CD14-positive monocyte (primary cell): ENCODE measurements at regions not wholly inside any gene's neighbourhood (a gene's known extent, or its start where the extent isn't known, plus 50 kb on each side); places are given as distances from the start of the nearest gene placed in this dataset.

Source experiments
- DNase-seq, 3 donors: peaks; one replicate each; pipeline ENCODE4 v3.0.0-alpha.2; 2011 to 2022
- H2AFZ ChIP-seq: 2 replicates; pipeline ENCODE4 v1.6.0; 2012; ENCODE audit warnings: mild to moderate bottlenecking, low read depth, low read length, inconsistent platforms; ENCODE audit not compliant: insufficient read depth, poor library complexity, severe bottlenecking
- H3K27ac ChIP-seq, 2 donors: 1 replicate in 1 of 2; 2 replicates in 1 of 2; pipeline ENCODE4 v1.5.1; 2012 to 2013; ENCODE audit warnings: low read length in 2 of 2, control low read depth in 1 of 2, inconsistent platforms in 1 of 2, low read depth in 1 of 2, mild to moderate bottlenecking in 1 of 2
- H3K27me3 ChIP-seq, 2 donors: one replicate each; pipeline versions ENCODE4 v1.6.0 to v1.6.1; 2011 to 2013; ENCODE audit warnings: low read length in 2 of 2; ENCODE audit not compliant: control insufficient read depth in 2 of 2, insufficient read depth in 2 of 2
- H3K36me3 ChIP-seq, 2 donors: replicated peaks in 1 of 2; 1 replicate in 1 of 2; 2 replicates in 1 of 2; pipeline versions ENCODE4 v1.5.1 to v1.6.1; 2012 to 2013; ENCODE audit warnings: low read length in 2 of 2, control low read depth in 1 of 2, inconsistent platforms in 1 of 2, mild to moderate bottlenecking in 1 of 2; ENCODE audit not compliant: insufficient read depth in 2 of 2, control insufficient read depth in 1 of 2
- H3K4me1 ChIP-seq, 2 donors: 1 replicate in 1 of 2; 2 replicates in 1 of 2; pipeline versions ENCODE4 v1.5.1 to v1.6.1; 2012 to 2013; ENCODE audit warnings: low read length in 2 of 2, control low read depth in 1 of 2, inconsistent platforms in 1 of 2, mild to moderate bottlenecking in 1 of 2, moderate library complexity in 1 of 2; ENCODE audit not compliant: insufficient read depth in 2 of 2, control insufficient read depth in 1 of 2
- H3K4me2 ChIP-seq: replicated peaks from 2 replicates; pipeline ENCODE3; 2012; ENCODE audit warnings: low read length, moderate library complexity, mild to moderate bottlenecking; ENCODE audit not compliant: poor library complexity, severe bottlenecking; ENCODE audit errors: extremely low read depth
- H3K4me3 ChIP-seq, 3 experiments: fragments of 200-600 bp in 1 of 3; sonication (generic) in 1 of 3; replicated peaks in 1 of 3; 1 replicate in 2 of 3; 2 replicates in 1 of 3; pipeline ENCODE4 v1.5.1; 2011 to 2013; ENCODE audit warnings: low read length in 3 of 3, mild to moderate bottlenecking in 3 of 3, control low read depth in 2 of 3, low read depth in 2 of 3, inconsistent platforms in 1 of 3, moderate library complexity in 1 of 3
- H3K79me2 ChIP-seq: 2 replicates; pipeline ENCODE4 v1.6.0; 2012; ENCODE audit warnings: mild to moderate bottlenecking, control low read depth, inconsistent platforms, low read length, moderate library complexity; ENCODE audit not compliant: insufficient read depth
- H3K9ac ChIP-seq: 2 replicates; pipeline ENCODE4 v1.6.0; 2017; ENCODE audit warnings: low read length, mild to moderate bottlenecking; ENCODE audit not compliant: insufficient read depth, poor library complexity, severe bottlenecking
- H3K9me3 ChIP-seq, 2 donors: replicated peaks in 1 of 2; 1 replicate in 1 of 2; 2 replicates in 1 of 2; pipeline versions ENCODE4 v1.5.1 to v1.6.1; 2012 to 2013; ENCODE audit warnings: low read length in 2 of 2, control low read depth in 1 of 2; ENCODE audit not compliant: control insufficient read depth in 1 of 2, insufficient read depth in 1 of 2
- H4K20me1 ChIP-seq: 2 replicates; pipeline ENCODE4 v1.6.0; 2012; ENCODE audit warnings: mild to moderate bottlenecking, low read length, control low read depth, moderate library complexity; ENCODE audit not compliant: insufficient read depth
- H3K27ac Mint-ChIP-seq, 7 donors: one replicate each; pipeline ENCODE4 v1.8.0; 2020; ENCODE audit warnings: mild to moderate bottlenecking in 7 of 7, mixed read lengths in 7 of 7, moderate library complexity in 6 of 7, inconsistent platforms in 2 of 7
- H3K27me3 Mint-ChIP-seq, 3 donors: one replicate each; pipeline ENCODE4 v1.8.0; 2021 to 2022; ENCODE audit warnings: low read depth in 3 of 3, mild to moderate bottlenecking in 3 of 3, mixed read lengths in 3 of 3, moderate library complexity in 3 of 3, inconsistent platforms in 1 of 3
- H3K36me3 Mint-ChIP-seq, 2 donors: one replicate each; pipeline ENCODE4 v1.8.0; 2020; ENCODE audit warnings: mixed read lengths in 2 of 2, inconsistent platforms in 1 of 2, mild to moderate bottlenecking in 1 of 2
- H3K4me1 Mint-ChIP-seq: one replicate; pipeline ENCODE4 v1.8.0; 2020; ENCODE audit warnings: mild to moderate bottlenecking, mixed read lengths
- H3K4me3 Mint-ChIP-seq, 2 donors: one replicate each; pipeline ENCODE4 v1.8.0; 2020; ENCODE audit warnings: mild to moderate bottlenecking in 2 of 2, mixed read lengths in 2 of 2, moderate library complexity in 1 of 2
- H3K9me3 Mint-ChIP-seq, 7 donors: one replicate each; pipeline ENCODE4 v1.8.0; 2020 to 2022; ENCODE audit warnings: mixed read lengths in 7 of 7, mild to moderate bottlenecking in 6 of 7, moderate library complexity in 6 of 7, inconsistent platforms in 2 of 7
- WGBS: methylation state at CpG from one replicate; pipeline ENCODE4 v1.1.5; 2013; ENCODE audit warnings: missing lambda C conversion rate; ENCODE audit not compliant: insufficient coverage; 5-methylcytosine and 5-hydroxymethylcytosine counted together
- intact Hi-C, 2 donors: fragments of 100-400 bp; cut with micrococcal nuclease; formaldehyde crosslinking; loops; one replicate each; pipeline versions ENCODE4 v1.15.0 to v1.15.1; 2023
- TF ChIP-seq, protein P1 (sequence below): fragments of 200-600 bp; IDR thresholded peaks from one replicate; pipeline ENCODE4 v1.8.0; 2022; ENCODE audit warnings: antibody characterized with exemption, mild to moderate bottlenecking

DNA sequence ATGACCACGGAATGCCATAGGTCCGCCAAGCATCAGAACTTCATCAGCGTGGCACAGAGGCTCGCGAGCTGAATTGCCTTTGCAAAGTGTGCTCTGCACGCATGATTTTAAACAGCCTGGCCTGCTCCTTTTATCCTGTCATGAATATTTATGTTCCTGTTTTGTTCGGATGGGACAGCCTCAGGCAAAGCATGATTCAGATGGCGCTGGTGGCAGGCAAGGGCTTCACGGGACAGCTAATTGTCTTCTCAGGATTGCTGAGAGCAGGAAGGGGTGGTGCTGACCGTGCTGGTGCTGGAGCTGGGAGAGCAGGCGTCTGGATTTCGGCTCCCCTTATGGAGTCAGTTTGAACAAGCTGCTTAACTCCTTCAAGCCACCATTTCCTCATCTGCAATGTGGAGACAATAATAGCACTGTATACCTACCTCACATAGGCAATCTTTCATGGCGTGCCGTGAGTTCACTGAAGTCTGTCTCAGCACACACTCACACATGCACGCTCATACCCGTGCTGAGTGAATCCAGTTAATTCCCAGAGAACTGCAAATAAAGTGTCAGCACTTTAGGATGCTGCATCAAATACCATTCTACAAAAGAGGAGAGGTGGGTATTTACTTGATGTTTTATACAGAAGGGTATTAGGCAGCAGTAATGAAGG, 79.7 kb upstream of the APCDD1 start:
- H3K36me3 Mint-ChIP-seq = no peaks in the 10 kb centered on the region
- no peak for DNase-seq
- H3K9me3 ChIP-seq = no peaks in the 10 kb centered on the region
- no peak overlapping the region for H3K27ac Mint-ChIP-seq
- H3K9ac ChIP-seq = no peak overlapping the region
- H3K36me3 ChIP-seq = no peaks in the 10 kb centered on the region
- no peaks in the 10 kb centered on the region for H3K27me3 Mint-ChIP-seq
- H3K79me2 ChIP-seq = no peaks in the 10 kb centered on the region
- 91% methylated on average over 14 of the region's 16 CpGs for WGBS
- peaks cover 0 to 3% (median 0%) of the 10 kb centered on the region in 7 donors for H3K9me3 Mint-ChIP-seq
- H3K4me3 Mint-ChIP-seq = no peak overlapping the region
- no peak overlapping the region for H2AFZ ChIP-seq
- peaks cover 22% of the 10 kb centered on the region for H3K4me1 Mint-ChIP-seq
- TF ChIP-seq, protein P1, sequence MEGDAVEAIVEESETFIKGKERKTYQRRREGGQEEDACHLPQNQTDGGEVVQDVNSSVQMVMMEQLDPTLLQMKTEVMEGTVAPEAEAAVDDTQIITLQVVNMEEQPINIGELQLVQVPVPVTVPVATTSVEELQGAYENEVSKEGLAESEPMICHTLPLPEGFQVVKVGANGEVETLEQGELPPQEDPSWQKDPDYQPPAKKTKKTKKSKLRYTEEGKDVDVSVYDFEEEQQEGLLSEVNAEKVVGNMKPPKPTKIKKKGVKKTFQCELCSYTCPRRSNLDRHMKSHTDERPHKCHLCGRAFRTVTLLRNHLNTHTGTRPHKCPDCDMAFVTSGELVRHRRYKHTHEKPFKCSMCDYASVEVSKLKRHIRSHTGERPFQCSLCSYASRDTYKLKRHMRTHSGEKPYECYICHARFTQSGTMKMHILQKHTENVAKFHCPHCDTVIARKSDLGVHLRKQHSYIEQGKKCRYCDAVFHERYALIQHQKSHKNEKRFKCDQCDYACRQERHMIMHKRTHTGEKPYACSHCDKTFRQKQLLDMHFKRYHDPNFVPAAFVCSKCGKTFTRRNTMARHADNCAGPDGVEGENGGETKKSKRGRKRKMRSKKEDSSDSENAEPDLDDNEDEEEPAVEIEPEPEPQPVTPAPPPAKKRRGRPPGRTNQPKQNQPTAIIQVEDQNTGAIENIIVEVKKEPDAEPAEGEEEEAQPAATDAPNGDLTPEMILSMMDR = no peak
- no peaks in the 10 kb centered on the region for H3K27me3 ChIP-seq
- no peaks in the 10 kb centered on the region for H4K20me1 ChIP-seq
- intact Hi-C loops = no loop called here
- peaks cover 26 to 31% of the 10 kb centered on the region in 2 donors for H3K4me1 ChIP-seq
- no peak overlapping the region for H3K4me2 ChIP-seq
- no peak overlapping the region for H3K4me3 ChIP-seq
- no peak overlapping the region for H3K27ac ChIP-seq

DNA sequence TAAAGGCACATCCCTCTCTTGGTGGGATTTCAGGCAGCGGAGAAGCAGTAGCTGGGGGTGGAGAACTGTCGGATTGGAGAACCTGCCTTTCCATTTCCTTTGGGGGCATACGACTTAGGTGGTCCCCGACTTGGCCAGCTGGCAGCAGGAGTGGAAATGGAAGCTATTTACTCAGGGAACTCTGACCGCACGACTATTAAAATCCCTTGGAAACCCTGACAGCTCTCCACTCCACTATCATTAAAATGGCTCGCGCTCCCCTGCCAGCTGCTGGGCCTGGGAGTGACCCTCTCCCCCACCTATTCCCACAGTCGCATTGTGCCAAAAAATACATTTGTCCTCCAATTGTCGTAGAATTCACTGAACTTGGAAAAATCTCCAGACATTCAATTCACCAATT, 77.7 kb upstream of the APCDD1 start:
- Mint-ChIP-seq H3K4me1 (peaks cover 27% of the 10 kb centered on the region), H3K27ac (no peak overlapping the region), H3K36me3 (no peaks in the 10 kb centered on the region), H3K4me3 (no peak overlapping the region), H3K27me3 (no peaks in the 10 kb centered on the region), H3K9me3 (peaks cover 0 to 3% (median 0%) of the 10 kb centered on the region in 7 donors)
- H3K4me2 ChIP-seq = no peak overlapping the region
- H3K9ac ChIP-seq = no peak overlapping the region
- H3K4me3 ChIP-seq = no peak overlapping the region
- no peaks in the 10 kb centered on the region for H3K36me3 ChIP-seq
- no peak overlapping the region for H2AFZ ChIP-seq
- DNase-seq = no peak
- H3K27ac ChIP-seq = no peak overlapping the region
- no peaks in the 10 kb centered on the region for H3K79me2 ChIP-seq
- H4K20me1 ChIP-seq = no peaks in the 10 kb centered on the region
- no peaks in the 10 kb centered on the region for H3K9me3 ChIP-seq
- peaks cover 30 to 36% of the 10 kb centered on the region in 2 donors for H3K4me1 ChIP-seq
- WGBS = 98% methylated on average over 6 of the region's 10 CpGs
- no peaks in the 10 kb centered on the region for H3K27me3 ChIP-seq
- TF ChIP-seq, protein P1 = no peak
- intact Hi-C loops = no loop called here
